ENCODE measurements at regions not wholly inside any gene's neighbourhood (a gene's known extent, or its start where the extent isn't known, plus 50 kb on each side); places are given as distances from the start of the nearest gene placed in this dataset.

- no peak for DNase-seq (ENCODE audit: extremely low spot score)
- Histone ChIP-seq H3K4me3 (ENCODE audit: low read depth, low read length) (no peak overlapping the region), H3K27ac (ENCODE audit: low read depth) (no peak overlapping the region), H3K36me3 (ENCODE audit: insufficient read depth) (no peaks in the 10 kb centered on the region), H3K4me1 (ENCODE audit: insufficient read depth) (no peaks in the 10 kb centered on the region)
- WGBS = 64% methylated on average over 1 of the region's 1 CpG
Measured at GRCh38 chr17:71484546-71484945, 636.3 kb upstream of the SOX9 start.

GRCh38 chr17:71485426-71485825, 635.4 kb upstream of the SOX9 start:
- H3K36me3 ChIP-seq (ENCODE audit: insufficient read depth) = no peaks in the 10 kb centered on the region
- H3K27ac ChIP-seq (ENCODE audit: low read depth) = no peak overlapping the region
- H3K4me3 ChIP-seq (ENCODE audit: low read depth, low read length) = no peak overlapping the region
- no peak for DNase-seq (ENCODE audit: extremely low spot score)
- WGBS = 95% methylated on average over 3 of the region's 3 CpGs
- H3K4me1 ChIP-seq (ENCODE audit: insufficient read depth) = no peaks in the 10 kb centered on the region

- Histone ChIP-seq H3K27ac (ENCODE audit: low read depth) (no peak overlapping the region), H3K4me1 (ENCODE audit: insufficient read depth) (no peaks in the 10 kb centered on the region), H3K4me3 (ENCODE audit: low read depth, low read length) (no peak overlapping the region), H3K36me3 (ENCODE audit: insufficient read depth) (no peaks in the 10 kb centered on the region)
- DNase-seq (ENCODE audit: extremely low spot score) = no peak
Measured at GRCh38 chr17:71486261-71486660, 634.6 kb upstream of the SOX9 start.

- H3K27ac ChIP-seq (ENCODE audit: low read depth) = no peak overlapping the region
- no peaks in the 10 kb centered on the region for H3K4me1 ChIP-seq (ENCODE audit: insufficient read depth)
- no peaks in the 10 kb centered on the region for H3K36me3 ChIP-seq (ENCODE audit: insufficient read depth)
- no peak overlapping the region for H3K4me3 ChIP-seq (ENCODE audit: low read depth, low read length)
- no peak for DNase-seq (ENCODE audit: extremely low spot score)
Measured at GRCh38 chr17:71488851-71489250, 632.0 kb upstream of the SOX9 start.

GRCh38 chr17:71494062-71494855, 626.6 kb upstream of the SOX9 start:
- DNase-seq (ENCODE audit: extremely low spot score) = no peak
- Histone ChIP-seq H3K4me1 (ENCODE audit: insufficient read depth) (no peaks in the 10 kb centered on the region), H3K27ac (ENCODE audit: low read depth) (no peak overlapping the region), H3K36me3 (ENCODE audit: insufficient read depth) (no peaks in the 10 kb centered on the region), H3K4me3 (ENCODE audit: low read depth, low read length) (no peak overlapping the region)
- WGBS = 38% methylated on average over 2 of the region's 2 CpGs

GRCh38 chr17:71495420-71495819, 625.4 kb upstream of the SOX9 start:
- Histone ChIP-seq H3K36me3 (ENCODE audit: insufficient read depth) (no peaks in the 10 kb centered on the region), H3K4me3 (ENCODE audit: low read depth, low read length) (no peak overlapping the region), H3K4me1 (ENCODE audit: insufficient read depth) (no peaks in the 10 kb centered on the region), H3K27ac (ENCODE audit: low read depth) (no peak overlapping the region)
- no peak for DNase-seq (ENCODE audit: extremely low spot score)

GRCh38 chr17:71496552-71496951, 624.3 kb upstream of the SOX9 start:
- WGBS = 35% methylated on average over 2 of the region's 2 CpGs
- H3K4me3 ChIP-seq (ENCODE audit: low read depth, low read length) = no peak overlapping the region
- no peaks in the 10 kb centered on the region for H3K36me3 ChIP-seq (ENCODE audit: insufficient read depth)
- DNase-seq (ENCODE audit: extremely low spot score) = no peak
- no peak overlapping the region for H3K27ac ChIP-seq (ENCODE audit: low read depth)
- no peaks in the 10 kb centered on the region for H3K4me1 ChIP-seq (ENCODE audit: insufficient read depth)

GRCh38 chr17:71500761-71501555, 619.9 kb upstream of the SOX9 start:
- Histone ChIP-seq H3K27ac (ENCODE audit: low read depth) (no peak overlapping the region), H3K4me3 (ENCODE audit: low read depth, low read length) (no peak overlapping the region), H3K36me3 (ENCODE audit: insufficient read depth) (no peaks in the 10 kb centered on the region), H3K4me1 (ENCODE audit: insufficient read depth) (no peaks in the 10 kb centered on the region)
- WGBS = 13% methylated on average over 3 of the region's 3 CpGs
- DNase-seq (ENCODE audit: extremely low spot score) = no peak

GRCh38 chr17:71501711-71502110, 619.1 kb upstream of the SOX9 start:
- Histone ChIP-seq H3K36me3 (ENCODE audit: insufficient read depth) (no peaks in the 10 kb centered on the region), H3K4me1 (ENCODE audit: insufficient read depth) (no peaks in the 10 kb centered on the region), H3K27ac (ENCODE audit: low read depth) (no peak overlapping the region), H3K4me3 (ENCODE audit: low read depth, low read length) (no peak overlapping the region)
- DNase-seq (ENCODE audit: extremely low spot score) = no peak
- 84% methylated on average over 1 of the region's 1 CpG for WGBS

GRCh38 chr17:71502443-71502842, 618.4 kb upstream of the SOX9 start:
- Histone ChIP-seq H3K36me3 (ENCODE audit: insufficient read depth) (no peaks in the 10 kb centered on the region), H3K4me1 (ENCODE audit: insufficient read depth) (no peaks in the 10 kb centered on the region), H3K27ac (ENCODE audit: low read depth) (no peak overlapping the region), H3K4me3 (ENCODE audit: low read depth, low read length) (no peak overlapping the region)
- 24% methylated on average over 1 of the region's 1 CpG for WGBS
- DNase-seq (ENCODE audit: extremely low spot score) = no peak

GRCh38 chr17:71503710-71504465, 616.9 kb upstream of the SOX9 start:
- H3K4me3 ChIP-seq (ENCODE audit: low read depth, low read length) = no peak overlapping the region
- no peak overlapping the region for H3K27ac ChIP-seq (ENCODE audit: low read depth)
- no peaks in the 10 kb centered on the region for H3K36me3 ChIP-seq (ENCODE audit: insufficient read depth)
- 62% methylated on average over 6 of the region's 6 CpGs for WGBS
- H3K4me1 ChIP-seq (ENCODE audit: insufficient read depth) = no peaks in the 10 kb centered on the region
- DNase-seq (ENCODE audit: extremely low spot score) = no peak

GRCh38 chr17:71505200-71505599, 615.6 kb upstream of the SOX9 start:
- WGBS = 55% methylated on average over 2 of the region's 2 CpGs
- no peak for DNase-seq (ENCODE audit: extremely low spot score)
- Histone ChIP-seq H3K36me3 (ENCODE audit: insufficient read depth) (no peaks in the 10 kb centered on the region), H3K4me1 (ENCODE audit: insufficient read depth) (no peaks in the 10 kb centered on the region), H3K27ac (ENCODE audit: low read depth) (no peak overlapping the region), H3K4me3 (ENCODE audit: low read depth, low read length) (no peak overlapping the region)

GRCh38 chr17:71505981-71506380, 614.8 kb upstream of the SOX9 start:
- H3K36me3 ChIP-seq (ENCODE audit: insufficient read depth) = no peaks in the 10 kb centered on the region
- no peak overlapping the region for H3K27ac ChIP-seq (ENCODE audit: low read depth)
- no peak overlapping the region for H3K4me3 ChIP-seq (ENCODE audit: low read depth, low read length)
- WGBS = 75% methylated on average over 6 of the region's 6 CpGs
- no peak for DNase-seq (ENCODE audit: extremely low spot score)
- no peaks in the 10 kb centered on the region for H3K4me1 ChIP-seq (ENCODE audit: insufficient read depth)

All from urinary bladder (tissue), 3 donors.